NCI-H1048 (cell line): ENCODE measurements at regions not wholly inside any gene's neighbourhood (a gene's known extent, or its start where the extent isn't known, plus 50 kb on each side); places are given as distances from the start of the nearest gene placed in this dataset.

Experiments used
- DNase-seq: peaks from one replicate; lab custom pipeline; 2025; lab: John Stamatoyannopoulos, UW

DNA sequence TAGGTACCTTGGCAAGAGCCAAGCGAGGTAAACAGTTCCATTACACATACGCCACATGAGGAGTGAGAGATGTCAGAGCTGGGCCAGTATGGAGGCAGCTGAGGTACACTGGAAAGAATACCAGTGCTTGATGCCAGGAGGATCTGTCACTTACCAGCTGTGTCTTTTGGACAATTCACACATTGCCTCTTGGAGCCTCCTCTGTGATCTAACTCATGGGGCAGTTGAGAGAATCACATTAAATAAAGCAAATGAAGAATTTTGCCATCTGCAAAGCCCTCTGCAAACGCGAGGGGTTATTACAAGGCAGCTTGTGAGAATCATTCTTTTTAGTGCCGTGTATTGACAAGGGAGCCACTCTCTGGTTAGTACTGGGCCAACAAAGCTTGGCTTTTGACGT, 429.7 kb upstream of the KLF4 start:
- DNase-seq, result no peak

DNA sequence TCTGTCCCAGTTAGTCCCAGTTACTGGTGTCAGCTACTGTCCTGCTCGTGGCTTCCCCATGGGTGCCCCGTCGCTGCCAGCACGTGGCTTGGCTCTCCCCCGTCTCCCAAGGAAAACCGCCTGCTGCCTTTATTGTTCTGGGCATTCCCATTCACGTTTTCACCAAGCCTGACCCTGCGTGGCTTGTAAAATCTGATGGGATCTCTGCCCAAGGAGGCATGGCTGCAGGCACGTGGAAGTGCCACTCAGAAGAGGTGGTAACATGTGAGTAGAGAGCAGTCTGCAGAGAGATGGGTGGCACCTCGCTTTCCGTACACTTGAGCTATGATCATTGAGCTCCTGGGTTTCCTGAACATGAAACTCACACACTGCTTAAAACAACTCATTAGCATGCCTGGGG, 429.2 kb upstream of the KLF4 start:
- DNase-seq, result no peak

DNA sequence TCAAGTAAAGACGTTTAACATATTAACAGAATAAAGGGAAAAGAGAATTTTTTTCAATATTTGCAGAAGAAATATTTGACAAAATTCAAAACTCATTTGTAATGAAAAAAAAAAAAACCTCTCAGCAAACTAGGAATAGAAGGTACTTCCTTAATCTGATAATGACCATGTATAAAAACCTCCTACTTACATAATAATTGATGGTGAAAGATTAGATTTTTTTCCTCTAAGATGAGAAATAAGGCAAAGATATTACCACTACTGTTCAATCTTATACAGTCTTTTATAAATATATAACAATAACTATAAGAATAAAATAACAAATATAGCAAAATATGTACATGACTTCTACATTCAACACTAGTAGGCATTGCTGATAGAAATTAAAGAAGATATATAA, 424.6 kb upstream of the KLF4 start:
- no peak for DNase-seq

DNA sequence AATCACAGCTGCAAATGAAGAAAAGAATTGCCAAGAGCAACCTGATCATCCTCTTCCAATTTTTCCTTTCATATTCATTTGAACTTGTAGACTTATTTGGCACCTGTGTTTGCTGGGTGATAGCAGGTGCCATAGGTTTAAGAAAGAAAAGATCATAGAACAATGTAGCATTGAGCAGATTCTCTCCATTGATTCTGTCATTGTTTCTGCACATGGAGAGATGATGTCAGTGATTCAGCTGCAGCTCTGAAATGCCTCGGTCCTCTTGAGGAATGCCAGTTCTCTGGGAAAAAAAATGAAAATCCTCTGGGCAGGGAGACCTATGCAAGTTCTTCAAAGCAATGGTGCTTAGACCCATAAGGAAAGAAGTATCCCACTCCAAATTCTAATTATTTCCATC, 418.1 kb upstream of the KLF4 start:
- DNase-seq, result no peak

DNA sequence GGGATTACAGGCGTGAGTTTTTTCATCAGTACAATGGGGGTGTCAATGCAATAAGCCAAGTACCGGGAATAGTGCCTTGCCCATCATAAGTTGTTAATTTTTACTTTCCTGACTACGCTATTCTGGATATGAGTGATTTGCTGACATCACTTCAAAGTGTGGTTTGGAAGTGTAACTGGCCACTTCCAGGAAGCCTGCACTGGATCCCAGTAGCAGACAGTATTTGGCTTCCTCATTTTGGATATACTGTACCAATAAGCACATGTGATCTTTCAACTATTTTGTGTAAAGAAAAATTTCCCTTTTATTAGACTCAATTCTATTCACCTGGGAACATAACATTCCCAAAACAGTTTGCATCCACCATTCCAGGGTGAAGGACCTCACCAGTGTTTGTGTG, 417.7 kb upstream of the KLF4 start:
- DNase-seq, result no peak

DNA sequence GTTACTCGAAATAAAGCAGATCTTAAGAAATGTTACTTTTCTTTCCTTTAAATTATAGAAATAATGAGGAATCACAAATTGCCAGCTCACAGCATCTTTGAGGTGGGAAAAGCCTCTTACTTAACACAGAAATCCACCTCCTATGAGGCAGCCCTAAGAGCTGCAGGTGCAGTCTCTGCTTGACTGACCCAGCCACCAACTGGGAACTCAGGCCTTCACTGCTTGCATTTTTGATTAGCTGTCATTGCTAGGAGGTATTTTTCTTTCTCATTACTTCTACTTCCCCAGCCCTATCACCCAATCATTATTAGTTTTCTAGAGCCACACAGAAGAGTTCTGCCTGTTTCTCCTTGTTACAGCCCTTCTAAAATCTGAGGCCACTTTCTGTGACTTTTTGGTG, 416.5 kb upstream of the KLF4 start:
- no peak for DNase-seq

DNA sequence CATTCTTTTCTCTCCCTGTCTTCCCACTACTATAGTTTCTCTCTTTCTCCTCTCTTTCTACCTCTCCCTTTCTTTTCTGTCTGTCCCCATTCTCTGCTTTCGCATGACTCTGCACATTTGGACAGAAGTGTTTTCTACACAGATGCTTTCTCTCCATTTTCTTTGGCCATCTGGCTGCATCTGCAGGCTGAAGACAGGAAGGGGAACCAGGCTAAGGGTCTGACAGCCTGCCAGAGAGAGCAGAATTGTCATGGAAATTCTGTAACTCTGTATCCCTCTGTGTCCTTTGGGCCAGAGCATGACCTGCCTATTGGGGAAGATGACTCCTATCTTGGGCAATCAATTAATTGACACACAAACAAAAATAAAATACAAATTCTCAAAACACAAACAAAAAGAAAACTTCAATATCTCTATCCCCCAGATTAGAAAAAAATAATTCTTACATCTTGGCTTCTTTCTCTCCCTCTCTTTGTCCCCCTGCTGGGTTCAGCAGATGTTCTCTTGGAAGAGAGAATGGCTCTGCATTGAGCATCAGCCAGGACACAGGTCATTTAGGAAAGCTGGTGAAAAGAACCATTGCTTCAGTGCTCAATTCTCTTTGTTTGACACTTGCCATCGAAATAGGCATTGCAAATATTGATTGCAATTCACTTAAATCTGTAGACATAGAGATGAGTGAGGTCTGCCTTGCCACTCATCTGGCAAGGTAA, 415.9 kb upstream of the KLF4 start:
- DNase-seq, result no peak

DNA sequence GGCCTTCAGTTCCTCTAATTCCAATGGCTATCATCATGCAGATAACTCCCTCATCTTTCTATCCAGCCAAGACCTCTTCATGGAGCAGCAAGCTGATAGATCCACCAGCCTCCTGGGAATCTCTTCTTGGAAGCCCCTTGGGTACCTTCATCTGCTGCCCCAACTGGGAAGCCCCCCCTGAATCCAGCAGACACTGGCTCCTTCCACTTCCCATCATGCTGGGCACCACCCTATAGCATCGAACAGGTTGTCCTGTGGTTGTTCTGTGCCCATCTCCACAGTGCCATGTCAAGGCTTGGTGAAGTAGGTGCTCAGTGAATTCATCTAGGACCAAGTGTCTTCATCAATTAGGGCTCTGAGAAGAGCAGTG, 410.4 kb upstream of the KLF4 start:
- DNase-seq, result no peak

DNA sequence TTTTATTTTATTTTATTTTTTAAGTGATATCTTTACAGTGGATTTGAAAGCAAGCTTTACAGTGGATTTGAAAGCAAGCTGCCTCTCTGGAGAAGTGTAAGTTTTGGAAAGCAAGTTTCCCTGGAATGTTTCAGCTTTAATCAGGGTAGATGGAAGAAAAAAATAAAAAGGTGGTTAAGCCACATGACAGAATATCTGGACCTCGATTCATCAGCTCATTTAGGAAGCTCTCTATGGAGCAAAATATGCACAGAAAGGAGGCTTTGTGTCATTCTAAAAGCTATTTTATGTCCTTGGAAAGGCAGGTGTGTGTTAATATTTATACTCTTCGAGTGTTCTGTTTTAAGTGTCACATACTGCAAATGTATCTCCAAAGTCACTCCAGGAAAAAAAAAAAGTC, 409.2 kb upstream of the KLF4 start:
- DNase-seq, result no peak

DNA sequence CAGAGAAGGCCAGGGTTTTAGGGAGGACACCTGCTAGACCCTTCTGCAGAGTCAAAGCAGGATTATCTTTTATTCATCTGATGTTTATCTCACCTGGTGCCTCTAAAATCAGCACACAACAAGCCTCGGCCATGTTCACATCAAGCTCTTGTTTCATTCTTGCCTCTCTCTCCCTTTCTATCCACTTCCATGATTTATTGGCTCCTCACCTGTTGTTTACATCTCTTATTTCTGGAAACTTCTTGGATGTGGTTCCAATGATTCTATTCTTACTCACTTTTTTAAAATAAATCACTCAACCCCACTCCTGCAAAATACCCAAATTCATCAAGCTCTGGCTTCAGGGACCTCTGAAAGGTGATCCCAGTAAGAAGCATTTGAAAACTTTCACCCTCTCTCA, 407.0 kb upstream of the KLF4 start:
- DNase-seq, result no peak

DNA sequence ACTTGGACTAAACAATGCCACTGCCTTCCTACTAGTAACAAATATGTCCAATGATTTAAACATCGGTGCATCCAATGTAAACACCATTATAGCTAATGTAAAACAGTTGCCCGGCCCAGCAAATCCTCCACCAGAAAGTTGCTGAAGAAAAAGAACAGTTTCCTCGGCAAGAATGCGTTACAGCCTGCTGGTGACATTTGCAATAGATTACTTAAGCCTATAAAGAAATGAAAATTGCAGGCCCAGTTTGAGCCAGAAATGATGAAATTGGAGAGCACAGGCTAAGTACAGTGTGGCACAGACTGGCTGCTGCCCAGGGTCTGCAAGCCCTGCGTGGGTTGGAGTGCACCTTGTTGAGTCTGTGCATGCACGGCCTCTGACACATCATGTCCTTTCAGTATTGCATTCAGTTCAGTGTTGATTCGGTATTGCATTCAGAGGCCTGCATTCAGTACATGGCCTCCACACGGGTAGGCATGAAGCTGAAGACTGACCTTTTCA, 406.0 kb upstream of the KLF4 start:
- DNase-seq, result no peak

DNA sequence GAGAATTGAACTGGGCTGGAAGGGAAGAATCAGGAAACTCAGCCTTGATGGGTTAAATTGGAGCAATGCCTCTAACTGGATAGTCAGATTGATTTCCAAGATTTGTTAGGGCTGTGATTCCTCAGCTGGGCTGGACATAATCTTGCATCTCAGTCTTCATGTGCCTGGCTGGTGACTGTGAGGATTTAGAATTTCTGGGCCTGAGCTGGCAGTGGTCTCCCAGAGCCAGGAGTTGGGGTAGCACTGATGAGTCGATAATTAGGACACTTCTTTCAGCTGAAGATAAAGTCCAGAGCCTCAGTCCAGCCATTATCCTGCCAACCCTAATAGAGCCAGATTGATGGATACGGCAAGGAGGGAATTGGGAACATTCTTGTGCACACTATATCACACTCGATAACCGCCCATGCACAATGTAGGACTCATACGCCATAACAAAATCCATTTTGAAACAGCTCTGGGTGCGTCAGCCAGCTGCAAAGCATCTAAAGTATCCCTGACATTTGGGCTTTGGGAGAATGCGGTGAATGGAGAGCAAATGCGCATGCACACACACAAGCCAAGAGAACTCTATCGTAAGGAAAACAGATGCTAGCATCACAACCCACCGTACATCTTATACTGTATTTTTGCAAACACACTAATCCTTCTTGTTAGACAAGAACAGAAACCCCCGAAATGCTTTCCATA, 405.1 kb upstream of the KLF4 start:
- no peak for DNase-seq

DNA sequence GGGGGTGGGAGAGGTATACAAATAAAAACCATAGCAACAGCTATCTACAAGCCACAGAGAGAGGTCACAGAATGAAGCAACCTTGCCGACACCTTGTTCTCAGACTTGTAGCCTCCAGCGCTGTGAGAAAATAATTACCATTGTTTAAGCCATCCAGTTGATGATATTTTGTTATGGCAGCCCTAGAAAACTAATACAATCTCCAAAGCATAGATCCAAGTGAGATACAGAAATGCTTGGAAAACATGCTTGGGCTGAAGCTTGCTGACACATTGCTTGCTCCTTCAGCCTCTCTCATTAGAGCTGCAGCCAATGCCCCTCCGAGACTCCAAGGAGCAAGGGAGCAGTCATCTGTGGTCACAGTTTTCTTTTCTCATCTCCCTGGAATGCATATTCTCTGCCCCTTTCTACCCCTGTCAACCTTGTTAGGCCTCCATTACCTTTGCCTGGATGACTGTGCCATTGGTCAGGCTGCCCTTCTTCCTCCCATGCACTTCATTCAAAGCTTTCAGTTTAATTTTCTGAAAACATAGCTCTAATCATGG, 401.4 kb upstream of the KLF4 start:
- DNase-seq, result no peak

DNA sequence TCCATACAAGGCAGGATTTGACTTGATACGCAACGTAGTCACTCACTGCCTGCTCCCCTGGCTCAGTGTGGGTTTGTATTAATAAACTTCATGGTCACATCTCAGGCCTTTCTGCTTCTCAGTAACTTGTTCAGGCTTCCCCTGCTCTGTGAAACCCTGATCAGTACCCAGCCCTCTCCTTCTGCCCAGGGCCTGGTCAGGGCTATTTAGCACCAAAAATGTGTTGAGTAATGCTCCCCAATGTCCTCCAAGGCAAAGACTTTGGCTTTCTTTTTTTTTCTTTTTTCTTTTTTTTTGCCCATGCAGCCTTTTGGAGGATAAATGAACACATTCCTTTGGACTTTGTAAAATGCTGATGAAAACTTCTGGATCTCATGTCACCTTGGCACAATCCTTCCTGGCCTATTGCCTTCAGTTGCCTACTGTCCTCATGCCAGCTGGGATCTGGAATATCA, 399.2 kb upstream of the KLF4 start:
- DNase-seq, result no peak

DNA sequence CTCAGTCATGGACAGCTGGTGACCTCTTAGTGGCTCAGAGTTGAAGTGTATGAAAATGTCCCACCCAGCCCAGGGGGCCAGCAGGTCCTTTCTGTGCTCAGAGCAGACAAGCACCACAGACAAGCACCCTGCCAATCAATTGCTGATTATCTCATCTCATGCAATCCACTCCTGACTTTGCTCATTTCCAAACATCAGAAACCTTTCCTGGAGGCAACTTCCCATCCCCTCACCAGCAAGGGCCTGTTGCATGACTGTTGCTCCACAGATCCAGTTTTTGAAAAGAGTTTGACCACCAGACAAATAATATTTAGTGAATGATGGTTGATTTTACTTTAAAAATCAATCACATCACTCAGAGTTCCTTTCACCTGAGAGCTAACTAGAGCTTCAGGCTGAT, 397.3 kb upstream of the KLF4 start:
- no peak for DNase-seq

DNA sequence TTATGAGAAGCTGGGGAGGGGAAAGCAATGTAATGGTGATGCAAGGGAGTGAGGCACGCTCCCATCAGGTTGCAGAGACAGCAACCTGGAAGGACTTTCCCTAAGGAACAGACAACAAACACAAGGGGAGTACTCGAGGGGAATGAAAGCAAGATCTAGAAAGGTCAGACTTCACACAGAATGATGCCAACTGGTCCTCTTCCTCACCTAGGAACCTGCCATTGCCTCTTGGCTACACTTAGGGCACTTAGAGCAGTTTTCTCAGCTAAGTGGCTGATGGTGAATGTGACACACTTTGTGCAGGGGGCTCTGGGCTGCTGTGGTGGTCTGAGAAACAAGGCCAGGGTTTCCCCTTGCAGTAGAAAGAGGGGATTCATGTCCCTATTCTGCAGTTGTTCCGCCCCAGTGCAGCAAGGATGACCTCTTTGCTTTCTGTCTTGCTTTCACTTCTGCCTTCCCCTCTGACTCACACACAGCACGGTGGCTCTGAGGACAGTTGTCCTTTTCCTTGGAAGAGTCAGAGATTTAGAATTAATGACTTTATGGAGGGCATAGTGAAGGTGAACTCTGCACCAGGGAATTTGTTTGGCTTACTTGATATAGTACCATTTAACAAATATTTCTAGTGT, 394.0 kb upstream of the KLF4 start:
- no peak for DNase-seq

DNA sequence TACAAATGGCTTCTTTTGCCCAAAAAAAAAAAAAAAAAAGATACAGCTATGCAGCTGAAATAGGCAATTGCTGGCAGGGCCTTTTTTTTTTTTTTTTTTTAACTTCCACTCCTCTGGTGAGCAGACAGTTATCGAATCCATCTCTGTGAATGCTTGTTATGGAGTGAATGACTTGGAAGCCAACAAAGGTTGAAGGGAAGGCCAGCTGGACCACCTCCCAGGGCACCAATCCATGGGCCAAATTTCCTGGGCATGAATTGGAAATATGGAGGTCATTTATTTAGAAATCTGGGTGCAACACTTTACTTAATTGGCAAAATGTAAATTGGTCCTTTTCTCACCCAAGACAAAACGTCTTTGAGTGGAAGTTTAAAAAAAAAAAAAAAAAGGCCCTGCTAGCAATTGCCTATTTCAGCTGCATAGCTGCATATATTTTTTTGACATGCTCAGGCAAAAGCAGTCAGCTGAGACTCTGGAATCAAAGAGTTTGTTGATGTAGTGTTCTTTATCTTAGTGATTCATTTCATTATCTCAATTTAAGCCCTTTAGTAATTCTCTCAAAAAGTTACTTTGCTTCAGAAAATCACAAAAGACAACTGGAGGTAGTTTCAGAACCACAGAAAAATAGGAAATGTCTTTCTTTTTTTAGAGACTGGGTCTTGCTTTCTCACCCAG, 392.2 kb upstream of the KLF4 start:
- no peak for DNase-seq

DNA sequence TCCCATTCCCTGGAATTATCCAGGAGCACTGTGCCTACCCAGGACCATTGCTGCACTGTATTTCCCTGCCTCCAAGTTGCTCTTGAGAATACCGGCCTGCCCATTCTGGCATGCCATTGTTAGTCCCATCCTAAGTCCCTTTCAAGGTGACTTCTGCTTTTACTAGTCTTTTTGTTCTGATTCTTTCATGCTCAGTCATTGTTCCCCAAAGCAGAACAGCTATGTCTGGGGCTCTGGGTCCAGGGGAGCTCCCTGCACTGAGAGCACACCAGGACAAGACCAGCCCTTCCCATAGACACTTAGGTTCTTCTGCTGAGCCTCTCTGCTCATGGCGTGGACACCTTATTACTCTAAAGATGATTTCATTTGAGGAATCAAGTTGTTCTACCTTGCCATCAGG, 388.9 kb upstream of the KLF4 start:
- no peak for DNase-seq

DNA sequence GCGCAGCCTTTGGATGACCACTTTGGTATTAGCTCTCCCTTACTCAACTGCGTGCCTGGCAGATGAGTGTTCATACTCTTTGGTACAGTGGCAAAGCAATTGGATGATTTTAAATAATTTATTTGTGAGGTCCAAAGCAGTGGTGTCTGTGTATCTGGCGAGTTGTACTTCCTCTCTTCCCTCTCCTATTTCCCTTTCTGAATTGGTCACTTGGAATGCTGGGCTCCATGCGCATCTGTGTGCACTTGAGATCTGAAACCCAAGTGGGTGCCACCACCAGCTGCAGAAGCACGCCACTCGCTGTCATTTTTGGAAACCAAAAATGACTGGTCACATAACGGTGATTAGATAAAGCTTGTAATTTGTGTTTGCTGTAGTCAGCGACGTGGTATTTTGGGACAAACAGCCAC, 386.0 kb upstream of the KLF4 start:
- no peak for DNase-seq

DNA sequence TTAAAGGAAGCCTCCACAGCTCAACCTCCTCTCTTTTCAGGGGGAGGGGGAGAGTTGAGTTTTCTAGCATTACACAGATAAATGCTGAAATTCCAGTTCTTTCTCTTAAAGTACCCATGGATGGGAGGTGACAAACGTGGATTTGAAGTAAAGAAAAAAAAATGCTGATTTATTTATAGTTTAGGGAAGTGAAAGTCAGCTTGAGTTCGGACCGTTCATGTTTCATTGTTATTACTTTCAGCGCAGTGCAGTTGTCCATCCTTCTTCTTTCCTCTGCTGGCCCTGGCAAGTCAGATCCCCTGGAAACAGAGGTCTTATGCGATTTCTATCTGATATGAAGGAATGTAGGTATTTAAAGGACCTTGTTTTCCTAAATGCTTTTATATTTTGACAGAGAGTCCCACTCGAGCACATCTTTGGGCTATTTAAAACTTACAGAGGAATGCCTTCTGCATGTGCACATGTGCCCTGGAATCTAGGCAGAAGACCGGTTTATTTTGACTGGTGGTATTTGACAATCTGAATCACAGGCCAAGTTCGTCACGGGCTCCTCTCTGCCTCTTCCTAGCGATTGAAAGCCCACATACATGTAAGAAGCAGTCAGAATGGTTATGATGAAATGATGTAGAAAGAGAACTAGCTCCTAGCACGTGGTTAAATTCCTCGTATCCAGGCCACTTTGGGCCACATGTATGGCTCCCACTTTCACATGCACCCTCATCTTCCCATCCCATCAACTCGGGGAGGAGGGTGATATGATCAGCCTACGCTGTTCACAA, 385.2 kb upstream of the KLF4 start:
- DNase-seq, result no peak

DNA sequence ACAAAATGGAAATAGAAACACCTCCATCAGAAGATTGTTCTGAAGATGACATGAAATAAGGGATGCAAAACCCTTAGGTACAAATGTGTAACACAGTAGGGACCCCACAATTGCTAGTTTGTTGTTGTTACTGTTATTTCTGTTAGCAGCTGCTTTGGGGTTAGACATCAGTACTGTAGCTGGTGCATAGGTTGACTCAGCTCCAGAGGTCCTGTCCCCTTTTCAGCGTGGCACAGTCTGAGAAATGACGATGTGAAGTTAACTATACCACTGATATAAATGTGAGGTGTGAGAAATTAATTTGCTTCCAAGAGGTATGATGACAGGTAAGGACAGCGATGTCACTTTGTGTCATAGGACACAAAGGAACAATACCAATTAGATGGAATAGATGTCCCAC, 384.6 kb upstream of the KLF4 start:
- DNase-seq, result no peak
